Endothelial cell of umbilical vein (primary cell): ENCODE measurements at regions not wholly inside any gene's neighbourhood (a gene's known extent, or its start where the extent isn't known, plus 50 kb on each side); places are given as distances from the start of the nearest gene placed in this dataset.

Experiments used
- BruUV-seq: library from RNA; stranded (reverse); fragments of 400-500 nt; replicated peaks from 2 replicates; lab custom pipeline; 2021; lab: Mats Ljungman, UMichigan
- CTCF ChIA-PET: fragments of 300-600, 350-600 bp; sonication (Branson Sonifier 250); formaldehyde crosslinking; loops from one replicate; lab custom pipeline; 2021; ENCODE audit warnings: antibody characterized with exemption, inconsistent platforms; lab: Charles Lee
- POLR2A ChIA-PET: fragments of 300-600, 350-600 bp; sonication (Branson Sonifier 250); formaldehyde crosslinking; loops from one replicate; lab custom pipeline; 2021; ENCODE audit warnings: antibody characterized with exemption, inconsistent platforms; lab: Charles Lee
- DNase-seq: peaks from one replicate; pipeline ENCODE4 v3.0.0-alpha.2; 2011; ENCODE audit warnings: low read depth, low spot score
- FAIRE-seq: peaks from 2 replicates; lab custom pipeline; 2011; peaks lifted over from hg19 to GRCh38; lab: Jason Lieb, UNC
- H2AFZ ChIP-seq: 2 replicates; pipeline ENCODE4 v1.6.0; 2012; ENCODE audit warnings: low read depth, low read length, control low read depth, inconsistent platforms
- H3K27ac ChIP-seq: 2 replicates; pipeline ENCODE4 v1.5.1; 2011; ENCODE audit warnings: low read depth, mild to moderate bottlenecking, control low read depth, low read length, moderate library complexity; ENCODE audit not compliant: insufficient read depth
- H3K27me3 ChIP-seq, 2 experiments: 2 replicates each; pipeline versions ENCODE4 v1.6.0 to v1.6.1; 2011; ENCODE audit warnings: low read length in 2 of 2, mixed read lengths in 1 of 2; ENCODE audit not compliant: control insufficient read depth in 2 of 2, insufficient read depth in 2 of 2
- H3K36me3 ChIP-seq, 2 experiments: 2 replicates in 1 of 2; 3 replicates in 1 of 2; pipeline ENCODE4 v1.5.1; 2011; ENCODE audit warnings: low read length in 2 of 2, mild to moderate bottlenecking in 1 of 2, moderate library complexity in 1 of 2; ENCODE audit not compliant: control insufficient read depth in 2 of 2, insufficient read depth in 2 of 2; ENCODE audit errors: extremely low read depth in 1 of 2
- H3K4me1 ChIP-seq: 3 replicates; pipeline ENCODE4 v1.5.1; 2011; ENCODE audit warnings: mild to moderate bottlenecking, low read length; ENCODE audit not compliant: control insufficient read depth, insufficient read depth; ENCODE audit errors: extremely low read depth
- H3K4me2 ChIP-seq: 2 replicates; pipeline ENCODE4 v1.6.1; 2011; ENCODE audit warnings: low read length, control low read depth, mixed read lengths; ENCODE audit not compliant: insufficient read depth
- H3K4me3 ChIP-seq, 3 experiments: fragments of 200-600 bp in 1 of 3; sonication (generic), shearing (Covaris generic) in 1 of 3; replicated peaks in 1 of 3; 2 replicates each; pipeline ENCODE4 v1.5.1; 2011 to 2016; ENCODE audit warnings: control low read depth in 3 of 3, low read length in 3 of 3, mild to moderate bottlenecking in 2 of 3, inconsistent platforms in 1 of 3, low read depth in 1 of 3, moderate library complexity in 1 of 3; ENCODE audit not compliant: insufficient read depth in 1 of 3
- H3K79me2 ChIP-seq: 2 replicates; pipeline ENCODE4 v1.6.0; 2012; ENCODE audit warnings: low read length, inconsistent platforms; ENCODE audit not compliant: control insufficient read depth, insufficient read depth
- H3K9ac ChIP-seq: replicated peaks from 2 replicates; pipeline ENCODE3; 2011; ENCODE audit warnings: low read length, control low read depth; ENCODE audit not compliant: insufficient read depth; ENCODE audit errors: extremely low read depth
- H3K9me1 ChIP-seq: replicated peaks from 3 replicates; pipeline ENCODE4 v1.6.0; 2011; ENCODE audit warnings: mild to moderate bottlenecking, low read length; ENCODE audit not compliant: control insufficient read depth, insufficient read depth; ENCODE audit errors: extremely low read depth
- H3K9me3 ChIP-seq: replicated peaks from 2 replicates; pipeline ENCODE4 v1.5.1; 2012; ENCODE audit warnings: low read length, inconsistent platforms; ENCODE audit not compliant: control insufficient read depth, insufficient read depth
- H4K20me1 ChIP-seq: replicated peaks from 2 replicates; pipeline ENCODE3; 2011; ENCODE audit warnings: mild to moderate bottlenecking, low read length; ENCODE audit not compliant: control insufficient read depth, insufficient read depth; ENCODE audit errors: extremely low read depth
- CTCF ChIP-seq, 2 donors: IDR thresholded peaks; 1 replicate in 1 of 2; 2 replicates in 1 of 2; pipeline ENCODE4 v1.5.1; 2011; ENCODE audit warnings: low read length in 2 of 2, mild to moderate bottlenecking in 2 of 2, moderate library complexity in 2 of 2, control low read depth in 1 of 2, inconsistent platforms in 1 of 2, low read depth in 1 of 2; ENCODE audit not compliant: insufficient read depth in 1 of 2; ENCODE audit errors: extremely low read depth in 1 of 2
- EZH2 ChIP-seq: IDR thresholded peaks from 2 replicates; pipeline ENCODE4 v1.6.1; 2012; ENCODE audit warnings: borderline replicate concordance, low read depth, mild to moderate bottlenecking, moderate library complexity, low read length, inconsistent platforms; ENCODE audit not compliant: severe bottlenecking
- FOS ChIP-seq: IDR thresholded peaks from 2 replicates; pipeline ENCODE4 v1.6.1; 2011; ENCODE audit warnings: mild to moderate bottlenecking, low read length, moderate library complexity, borderline replicate concordance; ENCODE audit not compliant: insufficient read depth
- GATA2 ChIP-seq: IDR thresholded peaks from 2 replicates; pipeline ENCODE4 v1.7.0; 2011; ENCODE audit warnings: low read depth, mild to moderate bottlenecking, moderate library complexity, mixed read lengths, low read length; ENCODE audit not compliant: insufficient read length, insufficient read depth
- JUN ChIP-seq: IDR thresholded peaks from 2 replicates; pipeline ENCODE4 v1.6.1; 2011; ENCODE audit warnings: borderline replicate concordance, low read depth; ENCODE audit not compliant: insufficient read length, insufficient read depth
- MYC ChIP-seq: IDR thresholded peaks from one replicate; pipeline ENCODE4 v1.6.1; 2011; ENCODE audit warnings: mild to moderate bottlenecking, low read depth, low read length
- POLR2A ChIP-seq: IDR thresholded peaks from 2 replicates; pipeline ENCODE4 v1.6.1; 2012; ENCODE audit warnings: low read depth, mild to moderate bottlenecking, control low read depth, low read length
- POLR2AphosphoS5 ChIP-seq: IDR thresholded peaks from 2 replicates; pipeline ENCODE4 v1.6.1; 2012; ENCODE audit warnings: low read depth, mild to moderate bottlenecking, control low read depth, low read length, moderate library complexity; ENCODE audit not compliant: insufficient read depth
- dilution Hi-C: fragments of 300-500 bp; cut with MboI; formaldehyde crosslinking; loops from one replicate; pipeline ENCODE4 v1.15.0; 2019; ENCODE audit warnings: low sequenced_read_pairs; ENCODE audit not compliant: extremely low pct_ligation_motif_present
- intact Hi-C: fragments of 100-400 bp; cut with micrococcal nuclease; formaldehyde crosslinking; loops from one replicate; pipeline ENCODE4 v1.10.0; 2022
- TF ChIP-seq, protein P1 (sequence below): IDR thresholded peaks from 2 replicates; pipeline ENCODE4 v1.6.1; 2011; ENCODE audit not compliant: insufficient read depth, insufficient read length

- Histone ChIP-seq H3K9me1 (no peaks in the 10 kb centered on the region), H3K9ac (no peak overlapping the region), H3K36me3 (no peaks in the 10 kb centered on the region), H3K27ac (no peak overlapping the region), H3K79me2 (no peaks in the 10 kb centered on the region), H3K9me3 (no peaks in the 10 kb centered on the region), H3K27me3 (no peaks in the 10 kb centered on the region), H4K20me1 (no peaks in the 10 kb centered on the region), H3K4me1 (no peaks in the 10 kb centered on the region), H3K4me2 (no peak overlapping the region), H3K4me3 (no peak overlapping the region), H2AFZ (no peak overlapping the region)
- no TSS peak for BruUV-seq
- dilution Hi-C loops: no loop called here
- ChIA-PET CTCF (interaction anchor here (0.5 kb wide), 1 partner anchor 303 kb away, joined by 4 read pairs; no protein-coding TSS in a partner anchor), POLR2A (no interaction called here)
- DNase-seq (no peak), FAIRE-seq (no peak)
- intact Hi-C loops: no loop called here
- TF ChIP-seq, protein P1, sequence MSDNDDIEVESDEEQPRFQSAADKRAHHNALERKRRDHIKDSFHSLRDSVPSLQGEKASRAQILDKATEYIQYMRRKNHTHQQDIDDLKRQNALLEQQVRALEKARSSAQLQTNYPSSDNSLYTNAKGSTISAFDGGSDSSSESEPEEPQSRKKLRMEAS: no peak
- TF ChIP-seq CTCF (IDR thresholded peaks at IDR 0.05; ENCODE audit: extremely low read depth in 1 of 2, insufficient read depth in 1 of 2, low read depth in 1 of 2, low read length in 2 of 2): no peak
- no peak for TF ChIP-seq POLR2A
- no peak for TF ChIP-seq JUN
Observed at GRCh38 chr5:153209687-153210086, 280.8 kb upstream of the GRIA1 start.

DNA sequence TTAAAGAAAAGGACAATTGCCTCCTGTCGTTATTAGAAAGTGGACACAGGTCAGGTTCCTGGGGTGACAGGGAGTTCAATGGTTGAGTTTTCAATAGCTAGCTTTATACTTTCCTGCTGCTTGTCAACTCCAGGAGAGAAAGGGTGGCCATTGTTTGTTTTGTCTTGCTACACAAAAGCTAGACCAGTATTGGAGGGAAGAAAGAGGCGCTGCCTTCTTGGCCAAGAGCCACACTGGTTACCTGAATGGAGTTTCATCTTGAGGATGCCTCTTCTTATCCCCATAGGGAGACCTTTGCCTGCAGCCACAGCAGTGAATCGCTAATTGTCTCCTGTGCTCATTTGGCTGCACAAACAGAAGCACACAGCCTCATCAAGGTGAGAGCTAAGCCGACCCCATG, 279.4 kb upstream of the GRIA1 start:
- FAIRE-seq (no peak), DNase-seq (no peak)
- Histone ChIP-seq H3K9ac (no peak overlapping the region), H4K20me1 (no peaks in the 10 kb centered on the region), H3K4me1 (no peaks in the 10 kb centered on the region), H3K4me2 (no peak overlapping the region), H3K36me3 (no peaks in the 10 kb centered on the region), H3K27me3 (no peaks in the 10 kb centered on the region), H3K27ac (no peak overlapping the region), H3K9me3 (no peaks in the 10 kb centered on the region), H3K4me3 (no peak overlapping the region), H3K9me1 (no peaks in the 10 kb centered on the region), H3K79me2 (no peaks in the 10 kb centered on the region), H2AFZ (no peak overlapping the region)
- ChIA-PET POLR2A (no interaction called here), CTCF (no interaction called here)
- intact Hi-C loops (no loop called here), dilution Hi-C loops (no loop called here)
- no TSS peak for BruUV-seq
- TF ChIP-seq JUN (no peak), FOS (no peak), CTCF (IDR thresholded peaks at IDR 0.05; ENCODE audit: extremely low read depth in 1 of 2, insufficient read depth in 1 of 2, low read depth in 1 of 2, low read length in 2 of 2) (no peak), POLR2AphosphoS5 (no peak), GATA2 (no peak), POLR2A (no peak), MYC (no peak), EZH2 (no peak)
- TF ChIP-seq, protein P1: no peak
